Activated T-helper 2 cell treated with anti-CD3 and anti-CD28 coated beads, Interferon-gamma antibody, Interleukin-2, Interleukin-4, amounts not matched to agents 10 μg/mL and 5 μg/mL and 100 μg/mL, durations not matched to agents 14 hours and 24 hours and 36 hours (primary cell): ENCODE measurements at regions not wholly inside any gene's neighbourhood (a gene's known extent, or its start where the extent isn't known, plus 50 kb on each side); places are given as distances from the start of the nearest gene placed in this dataset.

Experiments
- DNase-seq: peaks from one replicate; pipeline ENCODE4 v3.0.0; 2021; ENCODE audit warnings: low spot score
- H3K27ac Mint-ChIP-seq: one replicate; pipeline ENCODE4 v1.8.0; 2021; ENCODE audit warnings: mixed read lengths
- H3K27me3 Mint-ChIP-seq: one replicate; pipeline ENCODE4 v1.8.0; 2021; ENCODE audit warnings: low read depth, mixed read lengths
- H3K36me3 Mint-ChIP-seq: one replicate; pipeline ENCODE4 v1.8.0; 2021; ENCODE audit warnings: low read depth, mixed read lengths
- H3K4me1 Mint-ChIP-seq: one replicate; pipeline ENCODE4 v1.8.0; 2021; ENCODE audit warnings: low read depth, mixed read lengths
- H3K4me3 Mint-ChIP-seq: one replicate; pipeline ENCODE4 v1.8.0; 2021; ENCODE audit warnings: low read depth, mild to moderate bottlenecking, moderate library complexity, mixed read lengths
- H3K9me3 Mint-ChIP-seq: one replicate; pipeline ENCODE4 v1.8.0; 2021; ENCODE audit warnings: mixed read lengths
- intact Hi-C: fragments of 100-400 bp; cut with micrococcal nuclease; formaldehyde crosslinking; loops from one replicate; pipeline ENCODE4 v1.15.1; 2023

- no peak for DNase-seq
- peaks cover 6% of the 10 kb centered on the region for H3K9me3 Mint-ChIP-seq
- no peak overlapping the region for H3K4me3 Mint-ChIP-seq
- H3K36me3 Mint-ChIP-seq: no peaks in the 10 kb centered on the region
- H3K4me1 Mint-ChIP-seq: no peaks in the 10 kb centered on the region
- no peak overlapping the region for H3K27ac Mint-ChIP-seq
- intact Hi-C loops: no loop called here
- no peaks in the 10 kb centered on the region for H3K27me3 Mint-ChIP-seq
Measured at GRCh38 chr9:29778281-29778849, 2205.1 kb upstream of the C9orf72 start.

GRCh38 chr9:29793970-29794369 is 2220.7 kb upstream of the C9orf72 start:
- Mint-ChIP-seq H3K27ac (no peak overlapping the region), H3K4me1 (no peaks in the 10 kb centered on the region), H3K36me3 (no peaks in the 10 kb centered on the region), H3K27me3 (no peaks in the 10 kb centered on the region), H3K9me3 (no peaks in the 10 kb centered on the region), H3K4me3 (no peak overlapping the region)
- DNase-seq: no peak
- intact Hi-C loops: no loop called here

GRCh38 chr9:29796291-29796952 is 2223.1 kb upstream of the C9orf72 start:
- no peak for DNase-seq
- H3K36me3 Mint-ChIP-seq: no peaks in the 10 kb centered on the region
- intact Hi-C loops: no loop called here
- no peaks in the 10 kb centered on the region for H3K27me3 Mint-ChIP-seq
- no peaks in the 10 kb centered on the region for H3K9me3 Mint-ChIP-seq
- H3K27ac Mint-ChIP-seq: no peak overlapping the region
- H3K4me3 Mint-ChIP-seq: no peak overlapping the region
- no peaks in the 10 kb centered on the region for H3K4me1 Mint-ChIP-seq

GRCh38 chr9:29798599-29798998 is 2225.3 kb upstream of the C9orf72 start:
- no peaks in the 10 kb centered on the region for H3K36me3 Mint-ChIP-seq
- no peaks in the 10 kb centered on the region for H3K4me1 Mint-ChIP-seq
- no peaks in the 10 kb centered on the region for H3K27me3 Mint-ChIP-seq
- no peak overlapping the region for H3K27ac Mint-ChIP-seq
- no peak for DNase-seq
- no peaks in the 10 kb centered on the region for H3K9me3 Mint-ChIP-seq
- no peak overlapping the region for H3K4me3 Mint-ChIP-seq
- intact Hi-C loops: no loop called here

GRCh38 chr9:29799227-29799626 is 2225.9 kb upstream of the C9orf72 start:
- no peak overlapping the region for H3K27ac Mint-ChIP-seq
- intact Hi-C loops: no loop called here
- no peaks in the 10 kb centered on the region for H3K4me1 Mint-ChIP-seq
- H3K36me3 Mint-ChIP-seq: no peaks in the 10 kb centered on the region
- H3K4me3 Mint-ChIP-seq: no peak overlapping the region
- H3K27me3 Mint-ChIP-seq: no peaks in the 10 kb centered on the region
- DNase-seq: no peak
- no peaks in the 10 kb centered on the region for H3K9me3 Mint-ChIP-seq

GRCh38 chr9:29800821-29801220 is 2227.5 kb upstream of the C9orf72 start:
- intact Hi-C loops: no loop called here

GRCh38 chr9:29802454-29802853 is 2229.2 kb upstream of the C9orf72 start:
- intact Hi-C loops: no loop called here
- Mint-ChIP-seq H3K27ac (no peak overlapping the region), H3K9me3 (no peaks in the 10 kb centered on the region), H3K4me3 (no peak overlapping the region), H3K36me3 (no peaks in the 10 kb centered on the region), H3K4me1 (no peaks in the 10 kb centered on the region), H3K27me3 (no peaks in the 10 kb centered on the region)
- no peak for DNase-seq

More at GRCh38 chr9:29800821-29801220, 2227.5 kb upstream of the C9orf72 start:
- DNase-seq: no peak
- H3K9me3 Mint-ChIP-seq: no peaks in the 10 kb centered on the region
- H3K4me3 Mint-ChIP-seq: no peak overlapping the region
- no peaks in the 10 kb centered on the region for H3K4me1 Mint-ChIP-seq
- no peak overlapping the region for H3K27ac Mint-ChIP-seq
- no peaks in the 10 kb centered on the region for H3K27me3 Mint-ChIP-seq
- H3K36me3 Mint-ChIP-seq: no peaks in the 10 kb centered on the region

GRCh38 chr9:29806937-29807618 is 2233.8 kb upstream of the C9orf72 start:
- Mint-ChIP-seq H3K36me3 (no peaks in the 10 kb centered on the region), H3K27ac (no peak overlapping the region), H3K4me3 (no peak overlapping the region), H3K9me3 (peaks cover 31% of the 10 kb centered on the region), H3K4me1 (no peaks in the 10 kb centered on the region), H3K27me3 (no peaks in the 10 kb centered on the region)
- DNase-seq: no peak
- intact Hi-C loops: no loop called here

- no peak overlapping the region for H3K27ac Mint-ChIP-seq
Measured at GRCh38 chr9:29816954-29817703, 2243.8 kb upstream of the C9orf72 start.

GRCh38 chr9:29822458-29822857 is 2249.2 kb upstream of the C9orf72 start:
- Mint-ChIP-seq H3K4me1 (no peaks in the 10 kb centered on the region), H3K36me3 (no peaks in the 10 kb centered on the region), H3K27ac (no peak overlapping the region), H3K4me3 (no peak overlapping the region), H3K27me3 (no peaks in the 10 kb centered on the region), H3K9me3 (peaks cover 41% of the 10 kb centered on the region)
- DNase-seq: no peak
- intact Hi-C loops: no loop called here

More at GRCh38 chr9:29816954-29817703, 2243.8 kb upstream of the C9orf72 start:
- H3K27me3 Mint-ChIP-seq: no peaks in the 10 kb centered on the region
- DNase-seq: no peak
- no peaks in the 10 kb centered on the region for H3K36me3 Mint-ChIP-seq
- no peaks in the 10 kb centered on the region for H3K4me1 Mint-ChIP-seq
- no peak overlapping the region for H3K4me3 Mint-ChIP-seq
- intact Hi-C loops: no loop called here
- peaks cover 47% of the 10 kb centered on the region for H3K9me3 Mint-ChIP-seq

GRCh38 chr9:29826421-29826820 is 2253.1 kb upstream of the C9orf72 start:
- H3K4me1 Mint-ChIP-seq: no peaks in the 10 kb centered on the region
- no peak overlapping the region for H3K4me3 Mint-ChIP-seq
- peaks cover 23% of the 10 kb centered on the region for H3K9me3 Mint-ChIP-seq
- H3K27ac Mint-ChIP-seq: no peak overlapping the region
- no peak for DNase-seq
- intact Hi-C loops: no loop called here
- H3K27me3 Mint-ChIP-seq: no peaks in the 10 kb centered on the region
- H3K36me3 Mint-ChIP-seq: no peaks in the 10 kb centered on the region

GRCh38 chr9:29830821-29831220 is 2257.5 kb upstream of the C9orf72 start:
- Mint-ChIP-seq H3K4me1 (no peaks in the 10 kb centered on the region), H3K36me3 (no peaks in the 10 kb centered on the region), H3K27ac (no peak overlapping the region), H3K9me3 (peaks cover 12% of the 10 kb centered on the region), H3K27me3 (no peaks in the 10 kb centered on the region), H3K4me3 (no peak overlapping the region)
- intact Hi-C loops: no loop called here
- no peak for DNase-seq
